Activated naive CD8-positive, alpha-beta T cell treated with anti-CD3 and anti-CD28 coated beads, Interleukin-2, amount 50 U/mL, for 24 hours (primary cell): ENCODE measurements at regions not wholly inside any gene's neighbourhood (a gene's known extent, or its start where the extent isn't known, plus 50 kb on each side); places are given as distances from the start of the nearest gene placed in this dataset.

Experiments used
- ATAC-seq: fragments of 150-1000 bp; cut with Tn5 transposase; one replicate; pipeline ENCODE4 v1.10.0; 2021
- DNase-seq: peaks from one replicate; pipeline ENCODE4 v3.0.0; 2021
- H3K27ac Mint-ChIP-seq: one replicate; pipeline ENCODE4 v1.8.0; 2021; ENCODE audit warnings: mild to moderate bottlenecking, mixed read lengths
- H3K27me3 Mint-ChIP-seq: one replicate; pipeline ENCODE4 v1.8.0; 2021; ENCODE audit warnings: mixed read lengths
- H3K36me3 Mint-ChIP-seq: one replicate; pipeline ENCODE4 v1.8.0; 2021; ENCODE audit warnings: low read depth, mixed read lengths
- H3K4me1 Mint-ChIP-seq: one replicate; pipeline ENCODE4 v1.8.0; 2021; ENCODE audit warnings: mixed read lengths
- H3K4me3 Mint-ChIP-seq: one replicate; pipeline ENCODE4 v1.8.0; 2021; ENCODE audit warnings: mild to moderate bottlenecking, moderate library complexity, mixed read lengths
- H3K9me3 Mint-ChIP-seq: one replicate; pipeline ENCODE4 v1.8.0; 2021; ENCODE audit warnings: mixed read lengths

DNA sequence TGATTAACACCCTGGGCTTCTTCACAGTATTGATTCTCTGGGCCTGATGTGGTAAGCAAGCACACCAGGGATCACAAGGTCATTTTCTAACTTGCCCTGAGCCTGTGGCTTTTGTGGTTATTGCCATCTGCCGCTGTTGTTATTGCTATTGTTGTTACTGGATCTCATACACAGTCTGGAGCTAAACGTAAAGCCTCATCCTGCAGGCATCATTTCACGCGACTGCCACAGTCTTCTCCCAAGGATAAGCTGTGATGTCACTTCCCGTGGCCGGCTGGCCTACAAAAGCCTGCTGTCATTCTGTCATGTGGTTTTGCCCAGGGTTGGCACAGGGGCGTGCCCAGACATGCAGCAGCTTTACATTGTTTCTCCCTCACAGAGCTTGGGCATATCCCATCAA lies 154.0 kb upstream of the GPR12 start:
- no peaks in the 10 kb centered on the region for H3K36me3 Mint-ChIP-seq
- no peaks in the 10 kb centered on the region for H3K9me3 Mint-ChIP-seq
- peaks cover 7% of the 10 kb centered on the region for H3K4me1 Mint-ChIP-seq
- H3K27ac Mint-ChIP-seq: no peak overlapping the region
- ATAC-seq (peak; percentile 33), DNase-seq (peak; percentile 7)
- H3K4me3 Mint-ChIP-seq: no peak overlapping the region
- peaks cover 2% of the 10 kb centered on the region for H3K27me3 Mint-ChIP-seq

DNA sequence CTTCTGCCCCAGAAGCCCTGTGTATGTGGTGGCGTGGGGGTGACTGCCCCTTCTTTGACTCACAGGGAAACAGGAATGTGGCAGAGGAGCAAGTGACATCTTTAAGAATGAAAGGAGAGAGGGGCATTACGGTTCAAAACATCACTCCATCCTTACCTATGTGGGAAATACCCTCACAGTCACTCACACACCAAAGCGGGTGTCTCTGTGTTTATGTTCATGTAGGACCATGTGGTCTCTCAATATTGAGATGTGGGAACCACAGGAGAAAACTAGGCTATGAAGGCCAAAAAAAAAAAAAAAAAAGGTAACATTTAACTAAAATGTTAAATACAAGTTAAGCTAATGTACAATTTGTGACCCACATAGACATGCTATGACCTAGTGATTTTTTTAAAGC lies 153.6 kb upstream of the GPR12 start:
- no peak for DNase-seq
- no peak overlapping the region for H3K4me3 Mint-ChIP-seq
- peaks cover 5% of the 10 kb centered on the region for H3K27me3 Mint-ChIP-seq
- H3K4me1 Mint-ChIP-seq: peaks cover 7% of the 10 kb centered on the region
- H3K36me3 Mint-ChIP-seq: no peaks in the 10 kb centered on the region
- ATAC-seq: no peak
- no peak overlapping the region for H3K27ac Mint-ChIP-seq
- H3K9me3 Mint-ChIP-seq: no peaks in the 10 kb centered on the region

DNA sequence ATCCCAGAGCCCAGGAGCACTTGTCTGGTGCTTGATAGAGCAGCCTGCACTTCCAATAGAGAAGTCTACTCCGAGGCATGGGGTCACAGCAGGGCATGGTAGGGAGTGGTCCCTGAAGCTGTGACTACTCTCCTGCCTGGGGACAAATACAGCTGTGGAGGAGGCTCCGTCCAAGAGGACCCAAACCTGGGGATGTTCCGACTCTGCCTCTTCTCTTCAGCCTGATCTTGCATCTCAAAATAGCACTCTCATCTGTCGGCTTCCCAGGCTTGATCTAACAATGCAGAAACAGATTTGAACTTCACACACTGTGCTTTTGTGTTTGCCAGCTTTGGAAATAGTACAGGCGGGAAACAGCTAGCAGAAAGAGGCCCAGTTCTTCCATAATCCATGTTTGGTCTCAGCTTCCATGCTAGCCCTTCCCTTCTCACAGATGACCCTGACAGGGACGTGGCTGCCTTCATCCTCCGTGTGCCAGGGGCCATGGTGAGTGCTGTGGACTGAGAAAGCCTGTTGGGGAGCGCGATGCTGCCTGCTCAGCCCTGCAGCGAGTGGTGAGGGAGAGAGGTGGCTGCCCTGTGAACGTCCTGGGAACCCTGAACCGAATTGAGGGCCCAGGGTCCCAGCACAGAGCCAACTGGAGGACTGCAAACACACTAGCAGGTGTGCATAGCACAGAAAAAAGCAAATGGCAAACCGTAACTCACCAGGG lies 150.3 kb upstream of the GPR12 start:
- DNase-seq (no peak), ATAC-seq (no peak)
- Mint-ChIP-seq H3K4me1 (peaks cover 7% of the 10 kb centered on the region), H3K4me3 (no peak overlapping the region), H3K9me3 (no peaks in the 10 kb centered on the region), H3K36me3 (no peaks in the 10 kb centered on the region), H3K27ac (no peak overlapping the region), H3K27me3 (peaks cover 18% of the 10 kb centered on the region)

DNA sequence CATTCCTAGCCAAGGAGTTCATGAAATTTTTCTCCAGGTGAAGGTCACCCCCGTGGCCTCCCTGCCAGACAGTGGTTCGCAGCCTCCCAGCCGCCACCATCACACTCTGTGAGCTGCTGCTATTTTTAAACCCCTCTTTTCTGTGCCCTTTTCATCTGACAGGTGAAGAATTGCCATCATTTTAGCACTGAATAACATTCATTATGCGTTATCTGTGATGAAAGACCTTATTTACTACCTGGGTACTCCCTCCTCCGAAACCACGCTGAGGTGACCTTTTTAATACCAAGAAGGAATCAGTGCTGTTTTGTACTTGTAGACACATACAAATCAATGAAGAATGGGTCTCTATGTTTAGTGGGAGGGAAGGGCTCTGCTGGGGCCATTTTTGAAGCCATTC lies 148.9 kb upstream of the GPR12 start:
- DNase-seq (no peak), ATAC-seq (no peak)
- no peaks in the 10 kb centered on the region for H3K36me3 Mint-ChIP-seq
- peaks cover 18% of the 10 kb centered on the region for H3K27me3 Mint-ChIP-seq
- no peak overlapping the region for H3K4me3 Mint-ChIP-seq
- peaks cover under 1% of the 10 kb centered on the region for H3K4me1 Mint-ChIP-seq
- H3K27ac Mint-ChIP-seq: no peak overlapping the region
- no peaks in the 10 kb centered on the region for H3K9me3 Mint-ChIP-seq

DNA sequence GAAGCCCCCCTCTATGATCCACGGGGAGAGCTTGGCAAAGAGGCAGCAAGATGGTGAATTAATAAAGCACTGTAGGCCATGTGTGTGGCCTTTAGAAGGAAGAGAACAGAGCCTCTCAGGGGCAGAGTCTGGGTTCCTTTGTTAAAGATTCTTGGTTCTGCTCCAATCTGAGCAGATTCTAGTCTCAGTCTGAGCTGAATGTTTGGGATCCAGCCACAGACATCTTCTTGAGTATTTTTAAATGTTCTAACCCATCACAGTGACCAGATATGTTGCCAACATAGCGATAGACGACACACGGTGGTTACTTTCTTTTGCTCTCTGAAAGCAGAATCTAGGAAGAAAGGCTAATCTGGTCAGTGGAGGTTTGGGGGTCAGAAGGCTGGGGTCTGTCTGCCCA lies 147.5 kb upstream of the GPR12 start:
- no peak overlapping the region for H3K4me3 Mint-ChIP-seq
- peaks cover 17% of the 10 kb centered on the region for H3K27me3 Mint-ChIP-seq
- H3K4me1 Mint-ChIP-seq: no peaks in the 10 kb centered on the region
- H3K9me3 Mint-ChIP-seq: no peaks in the 10 kb centered on the region
- no peaks in the 10 kb centered on the region for H3K36me3 Mint-ChIP-seq
- H3K27ac Mint-ChIP-seq: no peak overlapping the region
- ATAC-seq (no peak), DNase-seq (no peak)

DNA sequence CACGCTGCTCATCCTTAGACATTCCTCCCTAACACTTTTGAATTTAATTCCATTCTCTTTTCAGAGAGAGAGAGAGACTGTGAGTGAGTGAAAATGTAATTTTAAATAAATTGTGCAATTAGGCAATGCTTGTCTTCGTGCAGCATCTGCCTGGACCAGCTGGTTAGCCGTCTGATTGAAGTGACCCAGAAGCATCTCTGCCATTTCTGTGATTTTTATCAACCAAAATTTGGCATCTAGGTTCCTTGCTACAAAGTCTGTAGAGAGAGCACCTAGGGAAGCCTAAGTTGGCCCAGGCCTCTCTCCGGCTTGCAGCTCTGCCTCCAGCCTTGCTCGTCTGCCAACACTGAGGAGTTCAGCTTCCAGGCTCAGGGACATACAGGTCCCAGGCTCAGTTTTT lies 138.6 kb upstream of the GPR12 start:
- H3K27me3 Mint-ChIP-seq: peaks cover 12% of the 10 kb centered on the region
- no peaks in the 10 kb centered on the region for H3K9me3 Mint-ChIP-seq
- no peaks in the 10 kb centered on the region for H3K36me3 Mint-ChIP-seq
- H3K27ac Mint-ChIP-seq: no peak overlapping the region
- DNase-seq (no peak), ATAC-seq (no peak)
- H3K4me1 Mint-ChIP-seq: no peaks in the 10 kb centered on the region
- no peak overlapping the region for H3K4me3 Mint-ChIP-seq

DNA sequence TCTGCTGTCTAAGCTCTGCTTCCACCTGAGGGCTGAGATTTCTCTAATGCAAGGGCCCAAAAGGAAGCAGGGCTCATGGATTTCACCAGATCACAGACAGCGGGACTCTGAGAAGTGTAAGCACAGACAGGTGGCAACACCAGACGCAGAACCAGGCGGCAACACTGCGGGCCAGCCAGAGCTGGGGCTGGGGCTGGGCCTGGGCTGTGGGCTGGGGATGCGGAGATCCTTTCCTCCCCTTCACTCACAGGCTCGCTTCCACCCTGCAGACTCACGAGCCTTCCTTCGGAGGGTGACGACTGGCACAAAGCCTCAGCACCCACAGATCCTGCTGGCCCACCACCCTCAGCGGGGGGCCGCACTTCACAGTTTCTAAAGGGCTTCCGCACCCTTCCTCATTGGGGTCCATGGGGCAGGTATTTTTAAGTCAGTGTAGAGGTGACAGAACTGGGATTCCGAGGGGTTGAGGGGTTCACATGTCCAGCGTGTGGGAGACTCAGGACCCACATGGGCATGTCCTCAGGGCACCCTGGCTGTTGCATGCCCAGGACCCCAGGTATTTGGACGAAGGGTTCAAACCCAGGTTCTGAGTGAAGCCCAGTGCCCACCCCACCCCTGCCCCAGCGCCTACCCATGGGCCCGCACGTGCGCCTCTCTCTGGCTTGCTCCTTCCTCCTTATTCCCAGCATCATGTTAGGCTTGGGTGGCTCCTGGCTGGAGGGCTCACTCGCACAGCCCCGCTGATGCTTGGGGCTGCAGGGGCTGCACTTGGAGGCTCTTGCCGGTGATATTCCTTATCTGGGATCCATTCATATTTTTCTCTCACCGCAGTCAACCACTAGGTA lies 137.3 kb upstream of the GPR12 start:
- Mint-ChIP-seq H3K36me3 (no peaks in the 10 kb centered on the region), H3K4me1 (no peaks in the 10 kb centered on the region), H3K27me3 (peaks cover 19% of the 10 kb centered on the region), H3K27ac (no peak overlapping the region), H3K9me3 (no peaks in the 10 kb centered on the region), H3K4me3 (no peak overlapping the region)
- ATAC-seq: no peak
- DNase-seq: no peak

DNA sequence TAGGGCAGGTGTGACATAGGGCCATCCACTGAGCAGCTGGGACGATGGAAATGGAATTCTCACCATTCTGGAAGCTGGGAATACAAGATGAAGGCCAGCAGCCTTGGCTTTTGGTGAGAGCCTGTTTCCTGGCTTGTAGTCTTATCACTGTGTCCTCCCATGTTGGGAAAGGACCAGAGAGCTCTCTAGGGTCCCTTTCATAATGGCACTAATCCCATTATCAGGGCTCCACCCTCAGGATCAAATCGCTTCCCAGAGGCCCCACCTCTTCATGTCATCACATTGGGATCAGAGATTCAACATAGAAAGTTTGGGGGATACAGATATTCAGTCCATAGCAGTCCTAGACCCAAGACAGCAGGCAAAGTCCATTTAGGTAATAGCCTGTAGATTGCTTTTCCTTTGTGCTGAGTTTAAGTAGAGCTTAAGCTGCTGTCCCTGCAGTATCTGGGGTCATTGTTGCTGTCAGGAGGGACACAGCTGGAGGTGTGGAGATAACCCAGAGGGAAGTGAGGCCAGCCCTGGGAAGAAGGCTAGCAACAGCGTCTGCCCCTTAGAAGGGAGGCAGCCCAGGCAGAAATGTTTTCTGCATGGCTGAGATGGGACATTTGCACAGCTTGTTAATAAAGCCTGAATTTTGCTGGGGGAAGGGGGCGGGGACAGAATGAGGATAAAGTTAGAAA lies 136.5 kb upstream of the GPR12 start:
- ATAC-seq: no peak
- Mint-ChIP-seq H3K27ac (no peak overlapping the region), H3K4me3 (no peak overlapping the region), H3K4me1 (no peaks in the 10 kb centered on the region), H3K27me3 (peaks cover 19% of the 10 kb centered on the region), H3K9me3 (no peaks in the 10 kb centered on the region), H3K36me3 (no peaks in the 10 kb centered on the region)
- DNase-seq: no peak

DNA sequence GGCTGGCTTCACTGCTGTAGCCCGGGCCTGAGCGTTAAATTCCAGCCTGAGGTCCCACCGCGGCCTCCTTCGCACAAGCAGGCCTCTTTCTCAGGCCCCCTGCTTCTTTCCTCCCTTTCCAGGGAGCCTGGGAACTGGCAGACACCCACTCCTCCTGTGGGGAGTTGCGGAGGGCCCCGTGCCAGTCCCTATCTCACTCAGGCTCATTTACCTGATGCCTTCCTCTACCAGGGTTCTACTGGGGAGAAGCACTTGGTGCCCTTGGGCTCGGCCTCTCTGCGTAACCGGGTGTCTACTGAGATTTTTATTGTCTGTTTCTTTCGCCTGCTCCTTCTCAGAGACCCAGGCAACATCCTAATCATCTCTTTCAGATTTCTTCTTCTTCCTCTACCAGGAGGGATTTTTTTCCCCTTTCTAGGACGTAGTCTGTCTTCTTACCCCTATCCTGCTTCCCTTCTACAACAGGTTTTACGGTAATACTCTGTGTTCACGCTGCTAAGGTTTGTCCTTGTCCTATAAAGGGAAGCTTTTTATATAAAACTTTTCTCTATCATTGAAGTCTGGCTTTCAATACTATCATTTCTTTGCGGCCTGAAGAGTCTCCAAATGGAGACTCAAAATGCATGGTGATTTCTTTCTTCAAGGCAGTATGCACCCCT lies 135.4 kb upstream of the GPR12 start:
- no peak overlapping the region for H3K27ac Mint-ChIP-seq
- no peak for DNase-seq
- H3K4me3 Mint-ChIP-seq: no peak overlapping the region
- H3K36me3 Mint-ChIP-seq: no peaks in the 10 kb centered on the region
- H3K9me3 Mint-ChIP-seq: no peaks in the 10 kb centered on the region
- no peaks in the 10 kb centered on the region for H3K4me1 Mint-ChIP-seq
- H3K27me3 Mint-ChIP-seq: peaks cover 19% of the 10 kb centered on the region
- no peak for ATAC-seq

DNA sequence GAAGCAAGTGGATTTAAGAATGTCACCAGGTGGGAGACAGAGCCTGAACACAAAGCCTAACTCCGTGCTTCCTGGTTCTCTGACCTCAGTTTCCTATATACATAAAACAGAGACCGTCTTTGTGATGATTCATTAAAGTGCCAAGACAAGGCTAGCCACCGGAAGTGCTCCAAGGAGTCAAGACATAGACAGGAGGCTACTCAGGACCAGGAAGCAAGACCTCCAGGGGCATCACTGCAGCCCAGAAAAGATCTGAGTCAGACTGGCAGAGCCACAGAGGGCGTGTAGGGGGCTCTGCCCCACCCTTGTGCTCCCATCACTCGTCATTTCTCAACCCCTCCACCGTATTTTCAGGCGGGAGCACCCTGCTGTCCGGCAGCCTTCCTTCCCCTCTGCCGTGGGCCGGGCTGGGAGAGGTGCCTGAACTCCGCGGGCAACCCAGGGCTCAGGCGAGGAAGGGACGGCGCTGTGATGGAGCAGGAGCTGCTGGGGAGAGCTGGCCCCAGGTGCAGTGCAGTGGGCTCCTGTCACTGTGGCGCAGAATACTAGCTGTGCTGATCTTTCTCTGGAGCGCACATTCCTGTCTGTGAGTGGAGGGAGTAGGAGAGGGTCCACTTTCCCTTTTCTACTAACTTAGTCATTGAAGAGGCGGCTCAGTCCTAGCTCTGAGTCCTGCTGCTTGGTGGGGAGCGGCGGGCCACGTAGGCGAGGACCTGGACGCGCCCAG lies 134.7 kb upstream of the GPR12 start:
- Mint-ChIP-seq H3K9me3 (no peaks in the 10 kb centered on the region), H3K4me3 (no peak overlapping the region), H3K27me3 (peaks cover 19% of the 10 kb centered on the region), H3K4me1 (no peaks in the 10 kb centered on the region), H3K27ac (no peak overlapping the region), H3K36me3 (no peaks in the 10 kb centered on the region)
- ATAC-seq: no peak
- DNase-seq: no peak

DNA sequence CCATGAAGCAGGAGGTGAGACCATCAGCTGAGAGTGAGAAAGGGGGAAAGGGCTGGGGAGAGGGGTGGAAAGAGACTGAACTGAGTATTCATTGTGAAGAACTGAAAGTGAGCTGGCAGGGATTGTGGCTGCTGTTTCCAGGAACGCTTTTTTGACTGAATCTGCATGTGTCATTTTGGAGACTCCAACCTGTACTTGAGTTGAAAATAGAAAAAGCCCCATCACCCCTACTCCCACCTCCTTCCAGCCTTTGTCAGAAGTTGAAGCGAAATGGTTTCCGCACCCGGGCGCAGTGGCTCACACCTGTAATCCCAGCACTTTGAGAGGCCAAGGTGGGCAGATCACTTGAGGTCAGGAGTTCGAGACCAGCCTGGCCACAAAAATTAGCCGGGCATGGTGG lies 128.0 kb upstream of the GPR12 start:
- no peak for ATAC-seq
- DNase-seq: no peak
- peaks cover 3% of the 10 kb centered on the region for H3K27me3 Mint-ChIP-seq
- no peak overlapping the region for H3K27ac Mint-ChIP-seq
- H3K9me3 Mint-ChIP-seq: no peaks in the 10 kb centered on the region
- H3K4me1 Mint-ChIP-seq: no peaks in the 10 kb centered on the region
- no peaks in the 10 kb centered on the region for H3K36me3 Mint-ChIP-seq
- no peak overlapping the region for H3K4me3 Mint-ChIP-seq

DNA sequence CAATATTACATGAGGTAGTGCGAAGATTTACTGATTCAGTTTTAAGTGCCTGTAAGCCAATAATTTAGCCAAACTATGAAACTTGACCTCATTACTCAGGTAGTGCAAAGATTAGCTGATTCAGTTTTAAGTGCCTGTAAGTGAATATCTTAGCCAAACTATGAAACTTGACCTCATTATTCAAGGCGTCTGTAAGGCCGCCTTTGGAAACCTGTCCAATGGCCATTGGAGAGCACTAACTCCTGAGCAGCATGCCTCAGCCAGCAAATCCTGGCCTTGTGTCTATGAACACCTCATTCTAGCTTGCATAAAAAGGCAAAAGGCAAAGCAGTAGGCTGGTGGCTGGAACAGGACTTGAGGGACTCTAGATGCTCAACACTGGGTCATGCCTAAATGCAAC lies 127.0 kb upstream of the GPR12 start:
- ATAC-seq (no peak), DNase-seq (no peak)
- Mint-ChIP-seq H3K36me3 (no peaks in the 10 kb centered on the region), H3K27me3 (peaks cover 2% of the 10 kb centered on the region), H3K9me3 (no peaks in the 10 kb centered on the region), H3K4me1 (no peaks in the 10 kb centered on the region), H3K4me3 (no peak overlapping the region), H3K27ac (no peak overlapping the region)

DNA sequence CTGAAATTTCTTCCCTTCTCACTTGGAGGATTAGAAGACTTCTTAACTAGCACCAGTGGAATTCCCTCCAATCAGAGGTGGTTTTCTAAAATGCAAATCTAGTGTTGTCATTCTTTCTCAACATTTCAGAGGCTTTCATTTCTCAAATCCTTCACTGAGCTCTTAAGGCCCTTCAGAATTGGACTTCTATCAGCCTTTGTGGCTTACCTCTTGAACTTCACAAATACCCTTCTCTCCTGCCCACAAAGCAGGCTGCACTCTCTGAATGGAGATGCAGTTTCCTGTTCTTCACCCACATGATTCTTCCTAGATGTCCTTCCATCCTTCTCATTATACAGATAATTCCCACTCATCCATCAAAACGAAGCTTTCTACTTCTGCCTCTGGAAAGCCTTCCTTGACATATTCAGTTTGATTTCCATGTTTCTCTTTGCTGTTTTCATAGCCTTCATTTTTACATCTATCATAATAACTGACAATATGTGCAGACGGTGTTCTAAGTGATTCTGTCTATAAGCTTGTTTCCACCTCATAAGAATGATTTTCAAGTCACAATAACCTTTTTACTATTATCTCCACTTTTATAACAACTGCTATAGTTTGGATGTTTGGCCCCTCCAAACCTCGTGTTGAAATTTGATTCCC lies 123.1 kb upstream of the GPR12 start:
- DNase-seq (no peak), ATAC-seq (no peak)
- Mint-ChIP-seq H3K4me1 (no peaks in the 10 kb centered on the region), H3K36me3 (no peaks in the 10 kb centered on the region), H3K27me3 (peaks cover 3% of the 10 kb centered on the region), H3K4me3 (no peak overlapping the region), H3K9me3 (no peaks in the 10 kb centered on the region), H3K27ac (no peak overlapping the region)

DNA sequence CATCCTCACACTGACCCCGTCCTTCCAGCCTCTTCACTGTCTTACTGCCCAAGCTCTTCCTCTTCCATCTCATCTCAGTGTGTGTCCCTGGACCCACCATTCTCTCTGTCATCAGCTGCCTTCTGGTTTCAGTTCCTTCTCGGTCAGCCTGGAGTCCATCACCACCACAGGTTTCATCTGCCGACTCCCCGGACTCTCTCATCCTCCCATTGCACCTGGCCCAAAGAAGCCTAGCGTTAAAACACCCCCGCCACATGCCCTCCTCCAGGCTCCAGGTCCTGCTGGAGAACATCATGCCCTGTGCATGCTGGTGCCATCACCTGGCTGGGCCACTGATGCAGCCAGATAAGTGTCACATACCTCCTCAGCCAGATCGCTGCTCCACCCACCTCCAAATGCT lies 122.1 kb upstream of the GPR12 start:
- Mint-ChIP-seq H3K9me3 (peaks cover under 1% of the 10 kb centered on the region), H3K4me1 (no peaks in the 10 kb centered on the region), H3K4me3 (no peak overlapping the region), H3K27ac (no peak overlapping the region), H3K27me3 (peaks cover 3% of the 10 kb centered on the region), H3K36me3 (no peaks in the 10 kb centered on the region)
- no peak for ATAC-seq
- no peak for DNase-seq
